Left ventricle myocardium inferior (tissue), 1 donor: ENCODE measurements at regions not wholly inside any gene's neighbourhood (a gene's known extent, or its start where the extent isn't known, plus 50 kb on each side); places are given as distances from the start of the nearest gene placed in this dataset.
A peak's percentile ranks its signal among the peaks of the same experiment; 100 is the strongest.
"Not testable (repeated sequence)": the region's sequence is repeated elsewhere in the genome, so short reads cannot be mapped to it uniquely, and the experiment has no call there.

Source experiments
- DNase-seq: peaks from one replicate; pipeline ENCODE4 v3.0.0-alpha.2; 2020
- H3K27ac ChIP-seq: fragments of 200-600 bp; replicated peaks from 2 replicates; pipeline ENCODE4 v1.8.0; 2021
- H3K27me3 ChIP-seq: fragments of 200-600 bp; 2 replicates; pipeline ENCODE4 v1.8.0; 2021; ENCODE audit warnings: low read depth
- H3K36me3 ChIP-seq: fragments of 200-600 bp; 2 replicates; pipeline ENCODE4 v1.8.0; 2021
- H3K4me1 ChIP-seq: fragments of 200-600 bp; 2 replicates; pipeline ENCODE4 v1.8.0; 2021
- H3K4me3 ChIP-seq: fragments of 200-600 bp; 2 replicates; pipeline ENCODE4 v1.8.0; 2021; ENCODE audit warnings: mild to moderate bottlenecking, moderate library complexity
- H3K9me3 ChIP-seq: fragments of 200-600 bp; replicated peaks from 2 replicates; pipeline ENCODE4 v1.8.0; 2021
- CTCF ChIP-seq: fragments of 200-600 bp; IDR thresholded peaks from 2 replicates; pipeline ENCODE4 v1.8.0; 2021; ENCODE audit warnings: antibody characterized with exemption, mild to moderate bottlenecking, borderline replicate concordance
- intact Hi-C: fragments of 100-400 bp; cut with micrococcal nuclease; formaldehyde crosslinking; loops from one replicate; pipeline ENCODE4 v1.11.0; 2022
- donor health status: DM: no; HTN: yes; CAD: no; lungs with severe emphysema.

- H3K27me3 ChIP-seq, H3K27ac ChIP-seq, H3K4me3 ChIP-seq, H3K9me3 ChIP-seq, H3K4me1 ChIP-seq, intact Hi-C loops, H3K36me3 ChIP-seq, DNase-seq: not testable (repeated sequence)
- TF ChIP-seq CTCF, result peak; percentile 29
Measured at GRCh38 chr2:89243114-89243700, 551.7 kb downstream of the RPIA start.

GRCh38 chr2:89244407-89244806 is 552.9 kb downstream of the RPIA start:
- H3K36me3 ChIP-seq, intact Hi-C loops, H3K4me1 ChIP-seq, H3K27me3 ChIP-seq, DNase-seq, H3K9me3 ChIP-seq, H3K27ac ChIP-seq, H3K4me3 ChIP-seq: not testable (repeated sequence)

- H3K27me3 ChIP-seq, DNase-seq, H3K36me3 ChIP-seq, H3K4me1 ChIP-seq, H3K9me3 ChIP-seq, H3K4me3 ChIP-seq, H3K27ac ChIP-seq, intact Hi-C loops: not testable (repeated sequence)
Measured at GRCh38 chr2:89245478-89245877, 554.0 kb downstream of the RPIA start.

GRCh38 chr2:89246027-89246426 is 554.6 kb downstream of the RPIA start:
- intact Hi-C loops, H3K27me3 ChIP-seq, DNase-seq, H3K36me3 ChIP-seq, H3K27ac ChIP-seq, H3K4me1 ChIP-seq, H3K9me3 ChIP-seq, H3K4me3 ChIP-seq: not testable (repeated sequence)

DNA sequence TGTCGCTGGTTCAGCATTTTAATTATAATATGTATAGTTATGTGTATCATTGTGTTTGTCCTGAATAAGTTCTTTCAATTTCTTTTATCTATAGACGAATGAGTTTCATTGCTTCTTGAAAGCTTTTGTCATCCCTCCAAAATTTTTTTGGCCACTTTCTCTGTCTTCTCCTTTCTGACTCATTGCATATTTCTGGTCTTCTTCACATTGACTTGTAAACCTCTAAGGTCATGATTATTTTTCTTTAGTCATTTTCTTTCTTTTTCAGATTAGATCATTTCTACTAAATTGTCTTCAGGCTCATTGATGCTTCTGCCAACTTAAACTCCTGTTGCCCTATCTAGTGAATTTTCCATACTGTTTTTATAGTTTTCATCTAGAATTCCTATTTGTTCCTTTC is 555.1 kb downstream of the RPIA start:
- H3K27ac ChIP-seq, H3K4me3 ChIP-seq, DNase-seq, intact Hi-C loops, H3K27me3 ChIP-seq, H3K36me3 ChIP-seq, H3K9me3 ChIP-seq, H3K4me1 ChIP-seq: not testable (repeated sequence)

DNA sequence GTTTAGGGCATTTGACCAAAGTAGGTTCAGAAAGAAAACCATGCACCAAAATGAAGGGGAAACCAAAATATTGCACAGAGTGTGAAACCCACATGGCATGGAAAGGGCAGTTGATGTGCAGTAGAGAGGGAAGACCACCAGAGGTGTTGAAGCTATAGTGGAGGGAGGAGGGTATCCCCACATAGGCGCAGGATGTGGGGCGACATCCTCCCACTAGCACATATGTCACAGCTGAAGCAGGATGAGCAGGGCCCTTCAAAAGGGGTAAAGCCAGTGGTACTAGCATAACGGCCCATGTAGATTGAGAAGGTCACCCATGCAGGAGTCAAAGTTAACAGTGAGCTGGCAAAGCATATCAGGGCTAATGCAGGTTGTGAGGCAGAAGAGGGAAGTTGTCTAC is 563.5 kb downstream of the RPIA start:
- H3K4me3 ChIP-seq, DNase-seq, H3K4me1 ChIP-seq, H3K9me3 ChIP-seq, intact Hi-C loops, H3K36me3 ChIP-seq, H3K27ac ChIP-seq, H3K27me3 ChIP-seq: not testable (repeated sequence)

GRCh38 chr2:89273443-89273842 is 582.0 kb downstream of the RPIA start:
- H3K27ac ChIP-seq, H3K4me3 ChIP-seq, H3K36me3 ChIP-seq, intact Hi-C loops, H3K27me3 ChIP-seq, DNase-seq, H3K9me3 ChIP-seq, H3K4me1 ChIP-seq: not testable (repeated sequence)

DNA sequence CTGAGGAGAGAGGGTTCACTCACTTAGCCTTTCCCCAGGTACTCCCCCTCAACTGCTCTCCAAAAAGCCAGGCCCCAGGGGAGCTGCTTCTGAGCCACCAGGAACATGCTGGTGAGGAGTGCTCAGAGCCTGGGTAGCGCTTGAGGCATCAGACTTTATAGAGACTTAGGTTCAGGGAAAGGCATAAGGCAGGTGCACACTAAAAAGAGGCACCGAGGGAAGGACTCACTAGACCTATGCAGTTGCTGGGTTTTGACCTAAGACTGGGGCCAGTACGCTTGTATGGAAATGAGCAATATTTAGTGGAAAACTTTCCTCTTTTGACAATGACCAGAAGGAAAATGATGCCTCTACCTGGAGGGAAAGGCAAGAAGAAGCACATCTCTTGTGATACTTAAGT is 589.1 kb downstream of the RPIA start:
- H3K27ac ChIP-seq, H3K9me3 ChIP-seq, H3K4me1 ChIP-seq, H3K36me3 ChIP-seq, H3K4me3 ChIP-seq, H3K27me3 ChIP-seq, intact Hi-C loops, DNase-seq: not testable (repeated sequence)

DNA sequence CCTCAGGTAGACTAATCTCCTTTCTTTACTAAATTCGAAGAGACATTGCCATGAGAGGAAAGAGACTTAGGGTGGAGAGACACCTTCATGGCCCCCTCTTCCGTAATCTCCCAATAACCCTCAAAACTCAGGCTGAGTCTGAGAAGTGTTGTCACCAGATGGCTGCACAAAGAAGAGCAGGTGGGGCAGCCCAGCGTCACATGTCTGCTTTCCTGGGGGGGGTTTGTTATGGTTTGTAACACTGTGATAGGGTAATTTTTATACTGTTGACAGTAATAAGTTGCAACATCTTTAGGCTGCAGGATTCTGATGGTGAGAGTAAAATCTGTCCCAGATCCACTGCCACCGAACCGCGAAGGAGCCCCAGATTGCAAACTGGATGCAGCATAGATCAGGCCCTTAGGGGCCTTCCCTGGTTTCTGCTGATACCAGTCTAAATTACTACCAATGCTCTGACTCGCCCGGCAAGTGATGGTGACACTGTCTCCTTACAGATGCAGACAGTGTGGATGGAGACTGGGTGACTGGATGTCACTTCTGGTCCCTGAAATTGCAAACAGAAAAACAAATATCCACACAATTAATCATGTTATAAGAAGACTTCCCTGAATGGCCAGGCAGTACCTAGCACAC is 595.1 kb downstream of the RPIA start:
- H3K27ac ChIP-seq, H3K4me3 ChIP-seq, DNase-seq, H3K27me3 ChIP-seq, H3K4me1 ChIP-seq, intact Hi-C loops, H3K36me3 ChIP-seq, H3K9me3 ChIP-seq: not testable (repeated sequence)

DNA sequence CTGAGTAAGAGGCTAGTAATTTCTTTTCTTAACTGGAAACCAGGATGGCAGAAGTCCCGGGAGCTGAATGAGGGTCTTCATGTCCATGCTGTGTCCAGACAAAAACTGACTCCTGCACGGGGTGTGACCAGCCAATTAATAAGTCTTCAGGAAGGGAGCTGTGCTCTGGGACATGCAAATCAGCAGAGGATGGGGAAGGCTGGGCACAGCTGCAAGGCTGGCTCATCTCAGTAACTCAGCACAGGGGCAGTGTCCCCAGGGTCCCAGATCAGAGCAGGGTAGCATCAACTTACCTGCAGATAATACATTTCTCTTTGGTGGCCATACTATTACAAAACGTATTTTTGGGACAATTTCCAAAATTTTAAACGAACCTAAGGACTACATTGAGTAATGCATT is 595.6 kb downstream of the RPIA start:
- H3K27ac ChIP-seq, intact Hi-C loops: not testable (repeated sequence)

DNA sequence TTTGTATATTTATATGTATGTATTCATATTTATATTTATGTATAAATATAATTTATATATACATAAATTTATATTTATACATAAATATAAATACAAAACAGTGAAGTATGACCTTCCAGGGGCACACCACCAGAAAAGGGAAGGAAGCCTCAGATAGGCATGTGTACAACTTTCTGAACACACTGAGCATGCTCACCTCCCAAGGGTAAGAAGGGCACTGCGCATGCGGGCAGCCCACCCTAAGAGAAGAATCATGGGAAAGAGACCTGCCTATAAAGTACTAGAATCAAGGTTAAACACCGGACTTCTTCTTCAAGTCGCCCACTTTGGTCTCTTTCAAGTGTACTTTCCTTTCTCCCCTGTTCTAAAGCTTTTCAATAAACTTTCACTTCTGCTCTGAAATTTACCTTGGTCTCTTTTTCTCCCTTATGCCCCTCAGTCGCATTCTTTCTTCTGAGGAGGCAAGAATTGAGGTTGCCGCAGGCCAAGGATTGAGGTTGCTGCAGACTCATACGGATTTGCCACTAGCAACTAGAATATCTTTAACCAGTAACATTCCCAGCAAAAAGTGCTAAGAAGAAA is 600.3 kb downstream of the RPIA start:
- DNase-seq, H3K4me3 ChIP-seq, intact Hi-C loops, H3K9me3 ChIP-seq, H3K27me3 ChIP-seq, H3K4me1 ChIP-seq, H3K27ac ChIP-seq, H3K36me3 ChIP-seq: not testable (repeated sequence)

More for the DNA sequence above, 595.6 kb downstream of the RPIA start:
- not testable (repeated sequence) for DNase-seq, H3K4me1 ChIP-seq, H3K9me3 ChIP-seq, H3K4me3 ChIP-seq, H3K27me3 ChIP-seq, H3K36me3 ChIP-seq

DNA sequence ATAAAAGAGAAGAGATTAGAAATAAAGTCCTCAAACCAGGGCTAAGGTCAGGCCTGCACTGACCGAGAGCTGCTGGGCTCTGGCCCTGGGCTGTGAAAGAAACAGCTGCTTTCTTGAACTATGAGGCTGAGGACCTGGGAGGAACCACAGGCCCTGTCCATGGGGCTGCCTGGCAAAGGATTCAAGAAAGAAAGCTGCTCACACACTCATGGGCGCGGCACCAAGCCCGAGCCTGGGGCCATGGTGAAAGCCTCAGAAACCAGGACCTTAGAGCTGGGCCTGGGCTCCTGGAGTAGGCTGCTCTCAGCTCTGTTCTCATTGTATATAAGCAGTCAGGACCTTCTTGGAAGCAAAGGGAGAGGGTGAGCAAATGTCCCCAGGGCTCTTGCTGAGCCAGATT is 601.9 kb downstream of the RPIA start:
- H3K27me3 ChIP-seq, H3K27ac ChIP-seq, intact Hi-C loops, H3K4me1 ChIP-seq, H3K4me3 ChIP-seq, DNase-seq, H3K9me3 ChIP-seq, H3K36me3 ChIP-seq: not testable (repeated sequence)

DNA sequence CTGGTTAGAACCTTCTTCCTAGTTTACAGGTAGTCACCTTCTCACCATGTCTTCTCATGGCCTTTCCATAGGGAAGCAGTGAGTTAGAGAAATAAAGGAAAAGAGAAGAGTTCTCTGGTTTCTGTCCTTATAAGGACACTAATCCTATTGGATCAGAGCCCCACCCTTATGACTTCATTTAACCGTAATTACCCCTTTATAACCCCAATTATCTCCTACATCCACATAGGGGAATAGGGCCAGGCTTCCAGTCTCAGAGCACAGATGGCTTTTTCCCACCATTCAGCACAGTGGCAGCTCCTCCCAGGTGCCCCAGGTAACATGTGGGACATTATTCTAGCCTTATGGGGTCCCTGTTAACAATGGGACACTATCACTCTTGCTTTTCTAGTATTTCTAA is 602.9 kb downstream of the RPIA start:
- H3K4me1 ChIP-seq, H3K27me3 ChIP-seq, H3K36me3 ChIP-seq, H3K9me3 ChIP-seq, intact Hi-C loops, H3K4me3 ChIP-seq, H3K27ac ChIP-seq, DNase-seq: not testable (repeated sequence)
